MM.1S (cell line): ENCODE measurements at regions not wholly inside any gene's neighbourhood (a gene's known extent, or its start where the extent isn't known, plus 50 kb on each side); places are given as distances from the start of the nearest gene placed in this dataset.

Experiments
- DNase-seq: peaks from one replicate; pipeline ENCODE4 v3.0.0-alpha.2; 2015
- H2AFZ ChIP-seq: fragments of 300-600 bp; sonication (generic); 2 replicates; pipeline ENCODE4 v1.6.0; 2016; ENCODE audit warnings: antibody characterized with exemption, low read length
- H3F3A ChIP-seq: fragments of 300-600 bp; sonication (generic); 2 replicates; pipeline ENCODE4 v1.6.1; 2016; ENCODE audit warnings: mild to moderate bottlenecking, antibody characterized with exemption, low read length, moderate library complexity, mixed read lengths; ENCODE audit not compliant: insufficient read depth
- H3K27ac ChIP-seq: fragments of 300-600 bp; sonication (generic); 2 replicates; pipeline ENCODE4 v1.5.1; 2016; ENCODE audit warnings: mild to moderate bottlenecking, low read length
- H3K27me3 ChIP-seq: fragments of 300-600 bp; sonication (generic); replicated peaks from 2 replicates; pipeline ENCODE4 v1.6.0; 2016; ENCODE audit warnings: low read length; ENCODE audit not compliant: insufficient read depth
- H3K36me3 ChIP-seq: fragments of 300-600 bp; sonication (generic); replicated peaks from 2 replicates; pipeline ENCODE4 v1.6.1; 2016; ENCODE audit warnings: mild to moderate bottlenecking, low read length, mixed read lengths; ENCODE audit not compliant: insufficient read depth
- H3K4me1 ChIP-seq: fragments of 300-600 bp; sonication (generic); 2 replicates; pipeline ENCODE4 v1.6.1; 2016; ENCODE audit warnings: low read length, mixed read lengths
- H3K4me2 ChIP-seq: fragments of 300-600 bp; sonication (generic); 2 replicates; pipeline ENCODE4 v1.6.0; 2016; ENCODE audit warnings: low read depth, low read length
- H3K4me3 ChIP-seq: fragments of 300-600 bp; sonication (generic); 2 replicates; pipeline ENCODE4 v1.5.1; 2016; ENCODE audit warnings: low read length, mixed read lengths
- H3K79me2 ChIP-seq: fragments of 300-600 bp; sonication (generic); 2 replicates; pipeline ENCODE4 v1.6.1; 2016; ENCODE audit warnings: mixed run types, low read length, mixed read lengths
- H3K9ac ChIP-seq: fragments of 300-600 bp; sonication (generic); 2 replicates; pipeline ENCODE4 v1.6.1; 2016; ENCODE audit warnings: low read length, mixed read lengths
- H3K9me2 ChIP-seq: fragments of 300-600 bp; sonication (generic); replicated peaks from 2 replicates; pipeline ENCODE4 v1.6.1; 2016; ENCODE audit warnings: mild to moderate bottlenecking, low read length, mixed read lengths; ENCODE audit not compliant: insufficient read depth
- H3K9me3 ChIP-seq: fragments of 300-600 bp; sonication (generic); replicated peaks from 2 replicates; pipeline ENCODE4 v1.6.1; 2016; ENCODE audit warnings: mild to moderate bottlenecking, low read length, mixed read lengths; ENCODE audit not compliant: insufficient read depth
- H4K20me1 ChIP-seq: fragments of 300-600 bp; sonication (generic); 2 replicates; pipeline ENCODE4 v1.6.1; 2016; ENCODE audit warnings: mild to moderate bottlenecking, low read length, moderate library complexity, mixed read lengths; ENCODE audit not compliant: insufficient read depth
- CTCF ChIP-seq: fragments of 300-600 bp; sonication (generic); IDR thresholded peaks from 2 replicates; pipeline ENCODE4 v1.5.1; 2016; ENCODE audit warnings: antibody characterized with exemption, low read length, mixed read lengths
- EZH2 ChIP-seq: fragments of 300-600 bp; sonication (generic); optimal IDR thresholded peaks from 2 replicates; pipeline ENCODE3; 2017; ENCODE audit warnings: low read depth, mild to moderate bottlenecking, antibody characterized with exemption, low read length, mixed read lengths
- EZH2phosphoT487 ChIP-seq: fragments of 300-600 bp; sonication (generic); IDR thresholded peaks from 2 replicates; pipeline ENCODE4 v1.6.1; 2018; ENCODE audit warnings: antibody characterized with exemption, low read length

- no peaks in the 10 kb centered on the region for H3K9me3 ChIP-seq
- TF ChIP-seq EZH2phosphoT487 (no peak), CTCF (no peak), EZH2 (no peak)
- H3K9ac ChIP-seq, result no peak overlapping the region
- H2AFZ ChIP-seq, result no peak overlapping the region
- 0 out of 2 replicates have a peak, but pooled peaks cover 7% of the 10 kb centered on the region for H3K27me3 ChIP-seq
- no peaks in the 10 kb centered on the region for H3K36me3 ChIP-seq
- no peak overlapping the region for H3K27ac ChIP-seq
- H4K20me1 ChIP-seq, result no peaks in the 10 kb centered on the region
- H3K9me2 ChIP-seq, result no peaks in the 10 kb centered on the region
- H3F3A ChIP-seq, result 0 out of 2 replicates have a peak, but pooled peaks cover 4% of the 10 kb centered on the region
- no peaks in the 10 kb centered on the region for H3K4me1 ChIP-seq
- peak; percentile 43 for DNase-seq
- H3K4me3 ChIP-seq, result no peak overlapping the region
- no peak overlapping the region for H3K4me2 ChIP-seq
- H3K79me2 ChIP-seq, result no peaks in the 10 kb centered on the region
Observed at GRCh38 chr10:1942478-1942877, 205.2 kb upstream of the ADARB2 start.

- H3K4me1 ChIP-seq, result no peaks in the 10 kb centered on the region
- H3K9me3 ChIP-seq, result no peaks in the 10 kb centered on the region
- 0 out of 2 replicates have a peak, but pooled peaks cover 4% of the 10 kb centered on the region for H3F3A ChIP-seq
- no peak overlapping the region for H2AFZ ChIP-seq
- H3K79me2 ChIP-seq, result no peaks in the 10 kb centered on the region
- H3K4me2 ChIP-seq, result peak overlapping the region; percentile 52
- H3K36me3 ChIP-seq, result no peaks in the 10 kb centered on the region
- H3K27ac ChIP-seq, result peak overlapping the region; percentile 26; the same call in 1 of the 2 replicates
- DNase-seq, result no peak
- no peak overlapping the region for H3K9ac ChIP-seq
- TF ChIP-seq EZH2phosphoT487 (no peak), CTCF (no peak), EZH2 (no peak)
- 0 out of 2 replicates have a peak overlapping the region, but pooled peaks have one; percentile 2 for H3K4me3 ChIP-seq
- H3K9me2 ChIP-seq, result no peaks in the 10 kb centered on the region
- no peaks in the 10 kb centered on the region for H4K20me1 ChIP-seq
- 0 out of 2 replicates have a peak, but pooled peaks cover 7% of the 10 kb centered on the region for H3K27me3 ChIP-seq
Observed at GRCh38 chr10:1939016-1939415, 201.7 kb upstream of the ADARB2 start.

GRCh38 chr10:1938317-1938716 lies 201.0 kb upstream of the ADARB2 start:
- Histone ChIP-seq H3K27me3 (0 out of 2 replicates have a peak, but pooled peaks cover 7% of the 10 kb centered on the region), H3K4me2 (peak overlapping the region; percentile 52), H3K27ac (peak overlapping the region; percentile 26; the same call in 1 of the 2 replicates), H3K4me1 (no peaks in the 10 kb centered on the region), H2AFZ (no peak overlapping the region), H3K9me3 (no peaks in the 10 kb centered on the region), H3K9ac (no peak overlapping the region), H3K36me3 (no peaks in the 10 kb centered on the region), H3K9me2 (no peaks in the 10 kb centered on the region), H3F3A (0 out of 2 replicates have a peak, but pooled peaks cover 4% of the 10 kb centered on the region), H4K20me1 (no peaks in the 10 kb centered on the region), H3K4me3 (0 out of 2 replicates have a peak overlapping the region, but pooled peaks have one; percentile 2), H3K79me2 (no peaks in the 10 kb centered on the region)
- DNase-seq, result peak; percentile 54
- no peak for TF ChIP-seq CTCF
- TF ChIP-seq EZH2phosphoT487, result no peak
- TF ChIP-seq EZH2, result no peak
